ENCODE measurements at regions not wholly inside any gene's neighbourhood (a gene's known extent, or its start where the extent isn't known, plus 50 kb on each side); places are given as distances from the start of the nearest gene placed in this dataset.

DNA sequence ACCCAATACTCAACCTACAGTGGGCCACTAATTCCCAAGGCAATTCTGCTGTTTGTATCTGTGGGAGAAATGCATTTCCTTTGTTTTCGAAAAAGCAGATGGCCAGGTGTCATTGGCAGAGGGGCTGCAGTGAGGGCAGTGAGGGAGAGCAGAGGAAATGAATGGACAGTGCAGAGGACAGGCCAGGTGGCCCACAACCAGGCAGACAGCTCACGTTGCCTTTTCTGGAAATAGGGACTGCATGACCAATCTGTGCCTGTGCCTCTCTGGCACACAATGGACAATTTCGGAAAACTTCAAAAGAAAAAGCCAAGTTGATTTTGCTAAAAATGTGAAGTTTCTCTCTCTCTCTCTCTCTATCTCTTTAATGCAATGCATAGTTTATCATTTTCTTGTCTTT is 52.6 kb upstream of the ETS2 start (continued):
- TF ChIP-seq, protein P1, sequence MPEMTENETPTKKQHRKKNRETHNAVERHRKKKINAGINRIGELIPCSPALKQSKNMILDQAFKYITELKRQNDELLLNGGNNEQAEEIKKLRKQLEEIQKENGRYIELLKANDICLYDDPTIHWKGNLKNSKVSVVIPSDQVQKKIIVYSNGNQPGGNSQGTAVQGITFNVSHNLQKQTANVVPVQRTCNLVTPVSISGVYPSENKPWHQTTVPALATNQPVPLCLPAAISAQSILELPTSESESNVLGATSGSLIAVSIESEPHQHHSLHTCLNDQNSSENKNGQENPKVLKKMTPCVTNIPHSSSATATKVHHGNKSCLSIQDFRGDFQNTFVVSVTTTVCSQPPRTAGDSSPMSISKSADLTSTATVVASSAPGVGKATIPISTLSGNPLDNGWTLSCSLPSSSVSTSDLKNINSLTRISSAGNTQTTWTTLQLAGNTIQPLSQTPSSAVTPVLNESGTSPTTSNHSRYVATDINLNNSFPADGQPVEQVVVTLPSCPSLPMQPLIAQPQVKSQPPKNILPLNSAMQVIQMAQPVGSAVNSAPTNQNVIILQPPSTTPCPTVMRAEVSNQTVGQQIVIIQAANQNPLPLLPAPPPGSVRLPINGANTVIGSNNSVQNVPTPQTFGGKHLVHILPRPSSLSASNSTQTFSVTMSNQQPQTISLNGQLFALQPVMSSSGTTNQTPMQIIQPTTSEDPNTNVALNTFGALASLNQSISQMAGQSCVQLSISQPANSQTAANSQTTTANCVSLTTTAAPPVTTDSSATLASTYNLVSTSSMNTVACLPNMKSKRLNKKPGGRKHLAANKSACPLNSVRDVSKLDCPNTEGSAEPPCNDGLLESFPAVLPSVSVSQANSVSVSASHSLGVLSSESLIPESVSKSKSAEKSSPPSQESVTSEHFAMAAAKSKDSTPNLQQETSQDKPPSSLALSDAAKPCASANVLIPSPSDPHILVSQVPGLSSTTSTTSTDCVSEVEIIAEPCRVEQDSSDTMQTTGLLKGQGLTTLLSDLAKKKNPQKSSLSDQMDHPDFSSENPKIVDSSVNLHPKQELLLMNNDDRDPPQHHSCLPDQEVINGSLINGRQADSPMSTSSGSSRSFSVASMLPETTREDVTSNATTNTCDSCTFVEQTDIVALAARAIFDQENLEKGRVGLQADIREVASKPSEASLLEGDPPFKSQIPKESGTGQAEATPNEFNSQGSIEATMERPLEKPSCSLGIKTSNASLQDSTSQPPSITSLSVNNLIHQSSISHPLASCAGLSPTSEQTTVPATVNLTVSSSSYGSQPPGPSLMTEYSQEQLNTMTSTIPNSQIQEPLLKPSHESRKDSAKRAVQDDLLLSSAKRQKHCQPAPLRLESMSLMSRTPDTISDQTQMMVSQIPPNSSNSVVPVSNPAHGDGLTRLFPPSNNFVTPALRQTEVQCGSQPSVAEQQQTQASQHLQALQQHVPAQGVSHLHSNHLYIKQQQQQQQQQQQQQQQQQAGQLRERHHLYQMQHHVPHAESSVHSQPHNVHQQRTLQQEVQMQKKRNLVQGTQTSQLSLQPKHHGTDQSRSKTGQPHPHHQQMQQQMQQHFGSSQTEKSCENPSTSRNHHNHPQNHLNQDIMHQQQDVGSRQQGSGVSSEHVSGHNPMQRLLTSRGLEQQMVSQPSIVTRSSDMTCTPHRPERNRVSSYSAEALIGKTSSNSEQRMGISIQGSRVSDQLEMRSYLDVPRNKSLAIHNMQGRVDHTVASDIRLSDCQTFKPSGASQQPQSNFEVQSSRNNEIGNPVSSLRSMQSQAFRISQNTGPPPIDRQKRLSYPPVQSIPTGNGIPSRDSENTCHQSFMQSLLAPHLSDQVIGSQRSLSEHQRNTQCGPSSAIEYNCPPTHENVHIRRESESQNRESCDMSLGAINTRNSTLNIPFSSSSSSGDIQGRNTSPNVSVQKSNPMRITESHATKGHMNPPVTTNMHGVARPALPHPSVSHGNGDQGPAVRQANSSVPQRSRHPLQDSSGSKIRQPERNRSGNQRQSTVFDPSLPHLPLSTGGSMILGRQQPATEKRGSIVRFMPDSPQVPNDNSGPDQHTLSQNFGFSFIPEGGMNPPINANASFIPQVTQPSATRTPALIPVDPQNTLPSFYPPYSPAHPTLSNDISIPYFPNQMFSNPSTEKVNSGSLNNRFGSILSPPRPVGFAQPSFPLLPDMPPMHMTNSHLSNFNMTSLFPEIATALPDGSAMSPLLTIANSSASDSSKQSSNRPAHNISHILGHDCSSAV (CRISPR knock-in tag; IDR thresholded peaks at IDR 0.05; ENCODE audit: borderline replicate concordance), result no peak
- no peak for TF ChIP-seq EZH2 (conservative IDR thresholded peaks at IDR 0.05; ENCODE audit: low read depth, low read length)

DNA sequence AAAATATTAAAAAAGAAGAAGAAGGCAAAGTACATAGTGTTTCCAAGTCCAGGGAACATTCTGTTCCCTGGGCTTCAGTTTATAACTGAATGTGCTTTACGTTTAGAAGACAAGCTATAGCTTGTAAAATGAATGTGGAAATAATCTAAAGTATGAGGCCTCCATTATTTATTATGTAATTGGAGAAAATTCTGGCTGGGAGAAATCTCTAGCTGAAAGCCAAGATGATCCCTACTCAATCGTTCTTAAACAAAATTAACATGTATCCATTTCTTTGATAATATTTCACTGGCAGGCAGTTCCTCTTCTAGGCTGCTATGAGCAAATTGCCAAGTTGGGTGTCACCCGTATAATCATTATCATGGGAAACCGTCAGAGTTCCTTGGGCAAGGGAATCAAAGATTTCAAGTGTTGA is 52.2 kb upstream of the ETS2 start:
- peaks cover 44% of the 10 kb centered on the region for H3K4me1 ChIP-seq (ENCODE audit: insufficient read depth, low read length)
- H3K36me3 ChIP-seq (replicated peaks in 1 of 2; ENCODE audit: control insufficient read depth in 1 of 2, insufficient read depth in 2 of 2, low read length in 2 of 2), result no peaks in the 10 kb centered on the region
- no peak overlapping the region for H3K4me2 ChIP-seq (ENCODE audit: low read depth, low read length)
- no peaks in the 10 kb centered on the region for H3K79me2 ChIP-seq (ENCODE audit: insufficient read depth, low read length)
- TF ChIP-seq ZNF567 (CRISPR knock-in tag; IDR thresholded peaks at IDR 0.05; ENCODE audit: borderline replicate concordance) (no peak), ZNF160 (CRISPR knock-in tag; IDR thresholded peaks at IDR 0.05) (no peak), RFXAP (CRISPR knock-in tag; IDR thresholded peaks at IDR 0.05; ENCODE audit: borderline replicate concordance) (no peak)
- no peak for ATAC-seq
- POLR2A ChIA-PET, result no interaction called here
- H3K9ac ChIP-seq (ENCODE audit: insufficient read depth, low read depth, low read length), result no peak overlapping the region
- H2AFZ ChIP-seq (ENCODE audit: low read length), result no peak overlapping the region
- H3K27me3 ChIP-seq (ENCODE audit: control insufficient read depth in 1 of 2, insufficient read depth in 2 of 2, low read length in 2 of 2), result no peaks in the 10 kb centered on the region; a peak in 2 of 5 replicates
- CTCF ChIA-PET (ENCODE audit: low intra/inter-chr PET ratio, low total read pairs), result no interaction called here
- no peaks in the 10 kb centered on the region for H3K9me3 ChIP-seq (ENCODE audit: low read length)
- DNase-seq (ENCODE audit: low spot score), result no peak
- no TSS peak for BruUV-seq (replicated peaks)
- no peaks in the 10 kb centered on the region for H4K20me1 ChIP-seq (ENCODE audit: insufficient read depth, low read length)
- H3K27ac ChIP-seq (ENCODE audit: extremely low read length, insufficient read depth, low read length), result no peak overlapping the region
- 38% methylated on average over 4 of the region's 4 CpGs for WGBS (ENCODE audit: low lambda C conversion rate)
- FAIRE-seq, result no peak
- in situ Hi-C loops (cut with HindIII; ENCODE audit: extremely low pct_ligation_motif_present, low pct_unique_long_range_greater_than_20kb) (no loop called here), intact Hi-C loops (cut with micrococcal nuclease; ENCODE audit: unreplicated experiment) (no loop called here)
- H3K4me3 ChIP-seq (replicated peaks in 1 of 3; ENCODE audit: insufficient read depth in 1 of 3, low read depth in 2 of 3, low read length in 3 of 3), result no peak overlapping the region
